Esophagus squamous epithelium (tissue), 4 donors: ENCODE measurements at regions not wholly inside any gene's neighbourhood (a gene's known extent, or its start where the extent isn't known, plus 50 kb on each side); places are given as distances from the start of the nearest gene placed in this dataset.

Experiments used
- CTCF ChIP-seq, 6 experiments: fragments of 450-650 bp in 4 of 6; fragments of 200-600 bp in 2 of 6; sonication (generic) in 2 of 6; IDR thresholded peaks; one replicate each; pipeline ENCODE4 v1.5.1; 2016 to 2019; ENCODE audit warnings: antibody characterized with exemption in 6 of 6, mild to moderate bottlenecking in 4 of 6, moderate library complexity in 4 of 6
- POLR2A ChIP-seq, 4 donors: fragments of 450-650 bp; IDR thresholded peaks; one replicate each; pipeline ENCODE4 v1.6.1; 2017; ENCODE audit warnings: antibody characterized with exemption in 4 of 4, mild to moderate bottlenecking in 4 of 4, moderate library complexity in 3 of 4

DNA sequence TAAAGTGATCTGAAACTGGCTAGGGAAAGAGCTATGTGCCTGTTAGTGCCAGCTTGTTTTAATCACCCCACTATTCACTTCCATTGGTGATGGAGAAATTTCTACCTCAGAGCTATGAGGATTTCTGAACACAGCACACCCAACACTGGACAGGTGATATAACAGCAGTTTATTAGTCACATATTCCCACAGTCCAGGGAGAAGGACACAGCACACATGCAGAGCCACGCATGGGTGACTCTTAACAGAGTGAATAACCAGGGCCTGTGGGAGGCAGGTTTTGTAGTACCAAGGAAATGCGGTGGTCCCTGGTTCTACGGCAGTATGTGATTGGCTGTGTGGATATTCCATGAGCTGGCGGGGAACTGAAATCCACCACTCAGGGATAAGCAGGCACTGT is 455.1 kb downstream of the BTG1 start:
- TF ChIP-seq CTCF (IDR thresholded peaks at IDR 0.05) (no peak), POLR2A (IDR thresholded peaks at IDR 0.05) (no peak)
